ENCODE measurements at regions not wholly inside any gene's neighbourhood (a gene's known extent, or its start where the extent isn't known, plus 50 kb on each side); places are given as distances from the start of the nearest gene placed in this dataset.

- TF ChIP-seq REST (IDR thresholded peaks at IDR 0.05), result no peak
These were observed 444.2 kb downstream of the LRATD1 start (continued) for GRCh38 chr2:15076668-15077067.

DNA sequence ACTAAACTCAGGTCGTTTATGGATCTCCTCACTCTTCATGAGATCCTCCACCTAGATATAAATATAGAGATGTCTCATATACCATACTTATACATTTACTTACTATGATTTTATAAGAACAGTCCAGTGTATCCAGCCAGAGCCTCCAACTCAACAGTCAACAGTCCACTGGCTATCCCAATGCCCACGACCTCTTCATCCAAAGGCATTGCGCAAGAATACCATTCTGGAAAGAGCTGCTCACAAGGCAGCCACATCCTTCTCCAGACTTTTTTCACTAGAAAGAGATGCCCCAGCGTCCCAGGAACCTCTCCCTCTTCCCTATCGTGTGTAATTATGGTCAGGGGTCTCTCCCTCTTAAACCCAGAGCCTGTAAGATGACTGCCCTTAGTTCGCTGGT, 448.8 kb downstream of the LRATD1 start:
- Histone ChIP-seq H3K36me3 (ENCODE audit: control insufficient read depth in 4 of 4, insufficient read depth in 3 of 4, low read depth in 1 of 4, low read length in 3 of 4) (no peaks in the 10 kb centered on the region), H3K9me3 (ENCODE audit: control insufficient read depth in 4 of 4, low read length in 3 of 4) (peaks cover 0 to 2% (median 1%) of the 10 kb centered on the region in 4 donors), H3K27ac (ENCODE audit: low read depth in 1 of 2, low read length in 2 of 2) (no peak overlapping the region), H3K4me3 (ENCODE audit: low read depth in 1 of 3, low read length in 3 of 3) (no peak overlapping the region), H3K4me1 (ENCODE audit: control insufficient read depth in 4 of 4, insufficient read depth in 4 of 4, low read length in 3 of 4) (no peaks in the 10 kb centered on the region), H3K9ac (ENCODE audit: low read depth in 1 of 2, low read length in 2 of 2) (no peak overlapping the region), H3K27me3 (ENCODE audit: control insufficient read depth in 4 of 4, insufficient read depth in 4 of 4, low read length in 3 of 4) (no peaks in the 10 kb centered on the region)
- 73% methylated on average over 6 of the region's 6 CpGs for WGBS
- DNase-seq (ENCODE audit: low spot score), result no peak
- TF ChIP-seq FOXA2 (IDR thresholded peaks at IDR 0.05) (no peak), NR2F2 (IDR thresholded peaks at IDR 0.05) (no peak), EGR1 (IDR thresholded peaks at IDR 0.05; ENCODE audit: low read depth in 2 of 2) (no peak), RXRA (IDR thresholded peaks at IDR 0.05) (no peak), GABPA (IDR thresholded peaks at IDR 0.05 in 1 of 2, conservative IDR thresholded peaks at IDR 0.05 in 1 of 2) (no peak), ZBTB33 (IDR thresholded peaks at IDR 0.05) (no peak), HNF4A (conservative IDR thresholded peaks at IDR 0.05) (no peak), REST (IDR thresholded peaks at IDR 0.05) (no peak), RAD21 (IDR thresholded peaks at IDR 0.05) (no peak)
- TF ChIP-seq, protein P1, sequence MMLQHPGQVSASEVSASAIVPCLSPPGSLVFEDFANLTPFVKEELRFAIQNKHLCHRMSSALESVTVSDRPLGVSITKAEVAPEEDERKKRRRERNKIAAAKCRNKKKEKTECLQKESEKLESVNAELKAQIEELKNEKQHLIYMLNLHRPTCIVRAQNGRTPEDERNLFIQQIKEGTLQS (IDR thresholded peaks at IDR 0.05), result no peak
- TF ChIP-seq, protein P2, sequence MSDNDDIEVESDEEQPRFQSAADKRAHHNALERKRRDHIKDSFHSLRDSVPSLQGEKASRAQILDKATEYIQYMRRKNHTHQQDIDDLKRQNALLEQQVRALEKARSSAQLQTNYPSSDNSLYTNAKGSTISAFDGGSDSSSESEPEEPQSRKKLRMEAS (IDR thresholded peaks at IDR 0.05), result no peak

Measured in liver (tissue), 7 donors.